DMS153 (cell line): ENCODE measurements at regions not wholly inside any gene's neighbourhood (a gene's known extent, or its start where the extent isn't known, plus 50 kb on each side); places are given as distances from the start of the nearest gene placed in this dataset.
A peak's percentile ranks its signal among the peaks of the same experiment; 100 is the strongest.

Experiments
- DNase-seq: peaks from one replicate; lab custom pipeline; 2025; lab: John Stamatoyannopoulos, UW

DNA sequence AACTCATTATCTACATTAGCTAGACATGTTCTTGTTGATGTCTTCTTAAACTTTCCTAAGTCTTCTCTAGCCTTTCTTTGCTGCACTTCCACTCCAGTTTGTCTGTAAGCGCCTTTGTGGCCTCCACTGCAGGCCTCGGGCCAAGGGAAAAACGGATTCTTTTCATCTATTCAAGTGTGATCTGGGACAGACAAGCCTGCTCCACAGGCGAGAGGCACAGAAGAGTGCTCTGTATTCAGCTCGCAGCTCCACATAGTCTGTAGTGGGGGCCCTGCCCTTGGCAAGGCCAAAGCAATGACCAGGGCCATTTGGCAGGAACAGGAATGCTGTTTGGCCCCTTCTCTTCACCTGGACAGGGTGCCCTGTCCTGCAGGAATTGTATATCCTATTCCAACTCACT lies 84.1 kb upstream of the BARX2 start:
- no peak for DNase-seq

DNA sequence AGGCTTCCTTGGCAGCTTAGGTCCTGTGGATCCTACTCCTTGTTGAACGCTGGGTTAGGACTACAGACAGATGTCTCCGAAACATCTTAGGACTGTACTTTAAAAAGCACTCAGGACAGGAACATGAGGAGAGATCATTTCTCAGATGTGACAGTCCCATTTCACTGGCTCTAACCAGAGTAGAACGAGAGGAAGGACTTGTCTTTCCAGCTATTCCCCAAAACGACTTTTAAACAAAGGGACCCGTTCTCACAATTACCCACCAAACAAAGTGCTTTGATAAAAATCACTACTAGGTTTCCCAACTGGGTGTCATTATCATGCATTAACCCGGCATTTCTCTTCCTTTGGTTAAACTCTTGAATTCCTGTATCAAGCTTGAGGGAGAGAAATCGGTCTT lies 84.7 kb upstream of the BARX2 start:
- DNase-seq = no peak

DNA sequence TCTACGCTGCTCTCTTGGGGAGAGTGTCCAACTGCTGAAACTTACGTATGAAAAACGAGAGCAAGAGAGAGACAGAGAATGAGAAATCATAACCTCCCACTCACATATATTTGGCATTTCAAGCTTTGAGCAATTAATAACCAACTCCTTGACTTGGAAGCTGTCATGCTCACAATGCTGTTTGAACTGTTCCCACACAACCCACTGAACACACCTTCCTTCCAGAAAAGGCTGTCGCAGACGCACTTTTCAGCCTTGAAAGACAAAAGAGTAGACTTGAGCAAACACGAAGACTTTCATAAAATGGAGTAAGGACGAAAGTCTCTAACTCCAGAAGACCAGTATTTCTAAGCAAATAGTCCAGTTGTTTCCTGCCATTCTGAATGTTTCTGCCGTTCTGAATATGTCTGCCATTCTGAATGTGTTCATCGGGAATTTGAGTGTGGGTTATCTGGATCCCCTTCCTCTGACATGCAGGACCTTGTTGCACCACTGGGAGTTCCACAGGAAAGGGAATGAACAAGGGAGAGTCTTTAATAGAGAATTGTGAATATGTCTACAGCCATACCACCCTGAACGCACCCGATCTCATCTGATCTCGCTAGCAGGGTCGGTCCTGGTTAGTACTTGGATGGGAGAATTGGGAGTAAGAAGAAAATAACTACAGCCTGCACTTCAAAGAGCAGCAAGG lies 86.2 kb upstream of the BARX2 start:
- DNase-seq = no peak

DNA sequence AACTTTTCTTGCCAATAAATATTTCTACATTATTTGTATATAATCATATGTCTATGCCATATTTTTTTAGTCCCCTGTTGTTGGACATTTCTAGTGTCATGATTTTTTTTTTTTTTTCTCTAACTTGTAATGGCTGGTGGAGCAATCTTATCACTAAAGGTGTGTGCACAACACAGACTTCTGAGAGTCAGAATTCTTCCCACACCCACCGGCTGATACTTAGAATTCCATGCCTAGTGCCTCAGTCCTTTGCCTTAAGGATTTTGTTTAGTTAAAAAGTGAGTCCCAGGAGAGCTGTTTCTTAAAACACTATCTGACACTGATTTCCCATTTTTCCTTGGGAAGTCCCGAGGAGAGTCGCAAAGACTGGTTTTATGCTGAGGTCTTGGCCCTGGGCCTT lies 87.7 kb upstream of the BARX2 start:
- DNase-seq = no peak

DNA sequence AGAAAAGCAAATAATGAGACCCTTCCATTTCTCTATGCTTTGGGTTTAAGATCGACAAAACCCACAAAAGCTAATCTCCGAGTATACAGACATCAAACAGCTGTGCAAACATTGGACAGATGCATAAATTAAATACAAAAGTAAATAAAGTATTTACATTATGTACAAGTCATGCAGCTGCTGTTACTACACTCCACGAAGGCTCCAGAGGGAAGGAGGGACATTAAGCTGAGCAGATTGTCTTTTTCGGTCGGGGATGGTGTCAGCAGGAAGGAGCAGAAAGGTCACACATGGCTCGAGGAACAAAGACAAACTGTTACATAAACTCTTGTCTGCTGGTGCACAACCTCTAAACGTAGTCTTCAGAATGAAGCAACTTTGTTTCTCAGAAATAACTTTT lies 88.8 kb upstream of the BARX2 start:
- DNase-seq = peak; percentile 88

DNA sequence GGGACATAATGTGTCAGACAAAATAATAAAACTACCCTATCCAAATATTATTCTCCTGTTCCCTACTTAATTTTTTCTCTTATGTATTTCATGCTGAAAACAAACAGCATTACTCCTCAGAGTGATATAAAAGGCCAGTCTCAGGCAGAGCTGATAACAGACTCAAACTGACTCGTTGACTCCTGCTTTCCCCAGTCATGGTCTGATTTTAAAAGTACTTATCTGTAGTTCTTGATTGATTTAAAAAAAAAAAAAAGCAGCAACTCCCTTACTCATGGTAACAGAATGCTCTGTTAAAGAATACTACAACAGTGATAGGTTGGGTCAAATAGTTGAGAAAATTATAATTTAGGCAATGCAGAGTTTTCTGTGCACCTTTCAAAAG lies 90.3 kb upstream of the BARX2 start:
- no peak for DNase-seq

DNA sequence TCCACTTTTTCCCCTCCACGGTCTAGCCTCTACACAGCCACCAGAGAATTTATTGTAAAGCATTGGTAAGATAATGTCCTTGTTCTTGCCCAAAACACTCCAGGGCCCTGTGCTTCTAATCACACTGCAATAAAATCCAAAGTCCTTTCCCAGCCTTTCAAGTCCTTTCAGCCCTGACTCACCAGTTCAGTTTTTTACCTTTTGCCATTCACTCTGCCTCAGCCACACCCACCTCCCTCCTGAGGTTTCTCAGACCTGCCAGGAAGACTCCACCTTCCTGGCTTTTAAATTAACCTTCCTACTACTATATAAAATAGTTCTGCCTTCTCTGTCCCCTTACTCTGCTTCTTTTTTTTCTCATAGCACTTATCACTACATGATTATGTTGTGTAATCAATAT lies 91.0 kb upstream of the ARHGAP32 start:
- peak; percentile 12 for DNase-seq

DNA sequence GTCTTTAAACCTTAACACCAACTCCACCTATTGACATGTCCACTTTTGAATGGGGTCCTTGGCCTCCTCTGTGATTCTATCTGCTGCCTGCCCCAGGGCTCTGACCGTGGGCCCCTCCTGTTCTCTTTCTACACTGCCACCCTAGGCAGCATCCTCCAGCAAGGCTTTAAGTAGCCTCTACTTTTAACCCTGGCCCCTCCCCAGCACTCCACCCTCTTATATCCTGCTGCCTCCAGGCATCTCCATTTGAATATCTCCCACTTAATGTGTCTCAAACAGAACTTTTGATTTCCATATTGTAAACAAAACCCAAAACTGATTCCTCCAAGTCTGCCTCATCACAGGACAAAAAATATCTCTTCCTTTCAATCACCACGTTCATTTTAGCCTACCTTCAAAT lies 90.5 kb upstream of the ARHGAP32 start:
- DNase-seq = no peak

DNA sequence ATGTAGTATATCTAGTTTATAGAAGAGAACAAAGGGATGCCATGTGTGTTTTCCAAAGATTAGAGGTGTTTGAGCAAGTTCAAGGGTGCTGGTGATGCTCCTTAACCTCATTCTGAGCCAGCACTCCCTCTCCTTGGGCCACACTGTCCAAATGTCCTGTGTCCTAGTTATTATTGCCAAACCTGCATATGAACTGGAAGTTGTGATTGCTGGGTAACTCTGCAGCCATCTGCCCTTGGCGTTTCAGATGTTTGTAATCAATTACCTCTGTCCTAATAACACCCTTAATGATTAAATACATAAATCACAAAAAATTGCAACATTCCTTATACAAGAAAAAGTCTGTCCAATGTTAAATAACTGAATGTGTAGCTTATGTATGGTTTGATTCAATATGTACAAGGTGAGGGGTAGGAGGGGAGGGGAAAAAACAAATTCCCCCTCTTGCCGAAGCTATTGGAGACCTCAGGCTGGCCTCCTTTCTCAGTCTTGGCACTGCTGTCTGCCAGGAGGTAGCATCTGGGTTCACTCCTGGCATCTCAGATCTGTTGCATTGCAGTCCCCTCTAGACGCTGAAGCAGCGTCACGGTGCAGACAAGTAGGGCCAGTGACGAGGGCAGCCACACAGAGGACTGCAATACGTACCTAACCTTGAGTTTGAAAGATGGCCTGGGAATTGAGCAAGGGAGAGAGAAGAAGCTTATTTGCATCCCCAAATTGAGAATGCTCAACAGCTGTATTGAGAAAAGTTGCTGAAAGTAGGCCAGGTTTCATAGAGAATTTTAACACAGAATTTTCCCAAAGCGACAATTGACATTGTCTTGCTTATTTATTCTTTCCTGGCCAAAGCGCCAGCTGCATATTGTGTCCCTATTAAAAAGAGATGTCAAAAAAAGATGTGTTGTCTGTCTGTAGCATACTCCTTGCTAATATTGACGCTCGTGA lies 89.6 kb upstream of the ARHGAP32 start:
- DNase-seq = no peak

DNA sequence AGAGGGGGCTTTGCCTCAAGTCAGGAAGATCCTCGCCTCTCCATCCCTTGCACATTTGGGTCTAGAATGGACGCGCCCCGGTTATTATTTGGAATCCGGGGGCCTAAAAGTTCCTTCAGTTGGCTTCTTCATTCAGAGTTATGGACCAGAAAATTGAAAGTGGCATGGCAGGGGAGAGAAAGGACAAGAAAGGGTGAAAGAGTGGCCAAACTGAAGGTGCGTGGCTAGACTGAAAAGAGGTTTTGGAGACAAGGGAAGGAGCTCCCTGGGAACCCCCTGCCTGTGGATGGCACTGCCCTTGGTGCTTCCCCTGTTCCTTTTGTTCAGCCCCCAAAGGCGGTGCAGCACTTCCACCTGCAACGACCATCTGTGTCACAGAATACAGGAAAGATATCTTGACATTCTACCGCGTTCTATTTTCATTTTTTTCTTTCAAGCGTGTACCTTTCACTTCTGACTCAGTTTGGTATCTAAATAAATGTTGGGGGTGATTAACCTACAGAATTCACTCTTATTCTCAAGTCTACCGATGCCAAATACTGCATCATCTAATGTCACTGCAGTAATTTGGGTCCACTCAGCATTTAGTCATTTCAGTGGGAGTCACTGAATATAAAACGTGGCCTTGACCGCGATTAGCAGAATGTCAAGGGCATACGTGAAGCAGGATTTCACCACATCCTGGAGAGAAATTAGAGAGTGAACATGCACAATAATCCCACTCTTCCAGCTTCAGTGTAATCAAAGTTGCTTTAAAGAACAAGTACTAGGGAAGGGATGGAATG lies 88.1 kb upstream of the ARHGAP32 start:
- DNase-seq = no peak

DNA sequence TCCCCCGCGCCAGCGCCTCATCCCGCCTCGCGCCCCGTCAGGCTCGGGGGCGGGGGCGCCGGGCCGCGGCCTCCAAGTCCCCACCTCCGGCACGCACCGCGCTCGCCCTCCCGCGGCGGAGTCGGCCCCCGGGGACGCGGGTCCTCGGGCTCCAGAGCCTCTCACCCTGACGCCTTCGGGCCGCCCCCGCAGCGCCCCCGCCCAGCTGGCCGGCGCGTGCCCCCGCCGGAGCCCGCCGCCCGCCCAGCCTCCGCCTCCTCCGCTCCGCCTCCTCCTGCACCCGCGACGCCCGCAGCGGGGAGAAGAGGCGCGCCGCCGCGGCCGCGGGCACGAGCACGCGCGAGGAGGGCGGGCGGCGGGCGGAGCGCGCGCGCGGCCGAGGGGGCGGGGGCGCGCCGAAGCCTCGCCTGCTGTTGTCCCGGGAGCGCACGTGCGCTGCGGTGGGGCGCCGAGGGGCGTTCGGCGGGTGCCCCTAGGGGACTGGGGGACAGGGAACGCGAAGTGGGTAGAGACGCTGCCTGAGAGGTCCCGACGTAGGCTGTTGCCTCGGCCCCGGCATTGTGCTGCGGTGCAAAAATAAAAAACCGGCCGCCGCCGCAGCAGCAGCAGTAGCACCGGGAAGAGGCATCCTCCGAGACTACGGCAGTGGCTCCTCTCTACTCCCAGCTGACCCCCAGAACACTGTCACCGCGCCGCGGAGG lies 87.4 kb upstream of the ARHGAP32 start:
- peak; percentile 52 for DNase-seq

DNA sequence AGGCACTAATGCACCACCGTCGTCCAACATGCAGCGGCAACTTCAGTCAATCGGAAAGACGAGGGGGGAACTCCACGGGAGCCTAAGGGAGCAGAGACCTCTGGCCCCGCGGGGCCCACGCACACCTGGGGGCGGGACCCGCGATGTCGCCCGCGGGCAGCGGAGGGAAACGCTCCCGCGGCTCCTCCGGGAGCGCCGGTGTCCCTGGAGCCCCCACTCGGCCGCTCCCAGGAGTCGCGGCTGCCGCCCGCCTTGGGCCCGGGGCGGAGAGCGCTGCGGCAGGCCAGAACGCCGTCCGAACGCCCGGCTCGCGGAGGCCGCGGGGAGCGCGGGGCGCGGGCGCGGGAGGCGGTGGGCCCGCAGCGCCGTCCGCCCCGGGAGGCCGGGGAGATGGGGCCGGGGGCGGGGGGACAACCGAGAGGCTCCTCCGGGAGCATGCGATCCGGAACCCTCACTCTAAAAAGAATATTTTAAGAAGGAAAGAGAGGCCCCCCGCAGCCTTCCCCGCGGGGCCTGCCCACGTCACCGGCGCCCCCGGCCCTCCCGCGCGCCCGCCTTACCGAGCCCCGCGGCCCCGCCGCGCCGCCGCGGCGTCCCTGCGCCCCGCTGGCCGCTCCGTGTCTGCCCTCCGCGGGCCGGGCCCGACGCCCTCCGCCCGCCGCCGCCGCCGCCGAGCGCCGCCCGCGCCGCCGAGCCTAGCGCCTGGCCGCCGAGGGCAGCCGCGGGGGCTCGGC lies 86.6 kb upstream of the ARHGAP32 start:
- no peak for DNase-seq

DNA sequence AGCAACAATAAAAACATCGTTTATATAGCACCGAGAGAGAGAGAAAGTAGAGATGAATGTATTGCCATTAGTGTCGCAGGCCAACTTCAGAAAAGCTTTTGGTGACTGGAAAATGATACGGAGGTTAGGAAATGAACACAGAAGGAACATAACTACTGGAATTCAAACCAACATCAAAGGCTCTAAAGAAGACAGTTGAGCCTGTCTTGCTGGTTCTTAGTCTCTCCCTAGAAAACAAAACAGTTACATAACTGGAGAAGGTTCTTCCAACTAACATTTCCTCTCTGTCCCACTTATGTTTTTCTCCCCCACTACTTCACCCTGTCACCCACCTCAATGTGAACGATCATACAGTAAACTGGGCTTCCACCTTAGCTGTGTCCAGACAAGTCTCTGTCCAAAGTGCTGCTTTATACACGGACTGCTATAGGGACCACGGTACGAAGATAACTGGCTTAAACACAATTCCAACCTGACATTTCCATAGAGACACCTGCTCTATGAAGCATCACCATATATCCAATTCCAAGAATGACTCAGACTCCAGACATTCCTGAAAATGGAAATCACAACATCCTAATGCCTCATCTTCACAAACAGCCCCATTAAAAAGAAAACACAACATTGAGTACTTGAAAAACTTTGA lies 85.2 kb upstream of the ARHGAP32 start:
- no peak for DNase-seq

DNA sequence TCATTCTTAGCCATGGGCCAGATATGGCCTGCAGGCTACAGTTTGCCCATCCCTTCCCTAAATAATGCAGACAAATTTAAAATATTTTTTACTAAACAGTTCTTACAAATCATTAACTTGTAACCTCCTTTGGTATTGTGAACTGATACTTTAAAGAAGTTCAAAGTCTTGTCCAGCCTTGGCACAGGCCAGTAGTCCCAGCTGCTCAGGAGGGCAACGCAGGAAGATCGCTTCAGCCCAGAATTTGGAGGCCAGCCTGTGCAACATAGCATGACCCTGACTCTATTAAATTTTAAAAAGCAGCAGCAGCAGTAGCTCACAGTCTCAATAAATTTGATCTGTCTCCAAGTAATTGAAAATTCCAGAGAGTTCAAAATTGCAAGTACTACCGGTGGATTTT lies 83.7 kb upstream of the ARHGAP32 start:
- DNase-seq = no peak

DNA sequence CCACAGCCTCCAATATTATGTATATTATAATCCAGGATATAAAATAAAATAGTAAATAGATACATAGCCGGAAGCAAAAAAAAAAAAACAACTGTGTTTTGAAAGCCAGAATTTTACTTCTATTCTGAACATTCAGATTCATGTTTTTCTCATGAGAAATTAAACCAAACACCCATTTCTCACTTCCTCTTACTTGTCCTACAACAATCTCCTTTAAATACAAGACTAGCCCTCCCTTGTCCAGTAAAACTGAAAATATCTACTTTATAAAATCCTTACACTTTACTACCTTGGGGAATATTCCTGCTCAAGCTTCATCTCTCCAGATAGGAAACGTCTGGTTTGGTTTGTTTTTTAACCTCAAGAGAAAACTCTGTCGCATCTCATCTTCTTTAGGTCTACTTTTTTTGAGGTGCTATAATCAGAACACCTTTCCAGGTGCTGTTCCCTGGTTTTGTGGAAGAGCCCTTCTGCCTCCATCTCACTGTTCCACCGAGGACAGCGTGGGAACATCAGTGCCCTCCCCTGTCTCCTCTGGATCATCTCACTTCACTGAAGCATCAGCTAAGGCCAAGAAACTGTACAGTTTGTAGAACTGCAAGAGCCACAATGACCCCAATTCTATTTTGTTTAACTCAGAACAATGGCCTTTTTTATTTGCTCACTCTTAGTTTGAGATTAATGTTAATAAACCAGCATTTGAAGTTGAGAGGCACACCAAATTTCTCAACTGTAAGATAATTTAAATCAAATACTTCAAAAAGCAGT lies 82.0 kb upstream of the ARHGAP32 start:
- no peak for DNase-seq

DNA sequence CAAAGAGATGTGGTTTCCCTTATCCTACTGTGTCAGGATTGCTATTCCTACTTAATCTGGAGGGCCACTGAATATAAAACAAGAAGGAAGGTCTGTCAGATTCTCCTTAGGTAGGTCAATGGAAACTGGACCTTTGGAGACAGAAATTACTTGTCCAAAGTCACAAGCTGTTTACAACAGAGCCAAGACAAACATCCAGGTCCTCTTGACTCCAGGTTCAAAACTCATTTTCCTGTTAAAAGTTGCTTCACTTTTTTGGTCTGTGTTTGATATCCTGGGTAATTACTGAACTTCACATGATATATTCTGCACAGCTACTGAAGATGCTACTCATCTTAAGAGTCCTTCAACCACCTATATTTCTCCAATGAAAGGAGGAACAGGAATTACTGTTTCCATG lies 81.2 kb upstream of the ARHGAP32 start:
- DNase-seq = no peak

DNA sequence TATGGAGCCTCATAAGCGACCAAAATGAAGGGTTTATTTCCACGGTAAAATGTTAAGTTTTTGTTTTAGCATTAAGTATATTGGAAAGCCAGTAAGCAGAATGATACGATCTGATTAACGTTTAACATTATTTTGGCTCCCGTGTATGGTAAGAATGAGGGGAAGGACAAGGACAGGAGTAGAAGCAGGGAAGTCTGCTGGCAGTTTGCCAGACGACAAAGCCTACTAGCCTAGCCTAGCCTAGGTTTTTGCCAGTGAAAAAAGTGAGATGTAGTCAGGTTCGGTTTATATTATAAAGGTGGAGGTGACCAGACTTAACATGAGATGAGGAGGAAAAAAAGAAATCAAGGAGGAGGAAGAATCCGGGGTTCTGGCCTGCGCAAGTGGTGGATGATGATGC lies 78.9 kb upstream of the ARHGAP32 start:
- no peak for DNase-seq

DNA sequence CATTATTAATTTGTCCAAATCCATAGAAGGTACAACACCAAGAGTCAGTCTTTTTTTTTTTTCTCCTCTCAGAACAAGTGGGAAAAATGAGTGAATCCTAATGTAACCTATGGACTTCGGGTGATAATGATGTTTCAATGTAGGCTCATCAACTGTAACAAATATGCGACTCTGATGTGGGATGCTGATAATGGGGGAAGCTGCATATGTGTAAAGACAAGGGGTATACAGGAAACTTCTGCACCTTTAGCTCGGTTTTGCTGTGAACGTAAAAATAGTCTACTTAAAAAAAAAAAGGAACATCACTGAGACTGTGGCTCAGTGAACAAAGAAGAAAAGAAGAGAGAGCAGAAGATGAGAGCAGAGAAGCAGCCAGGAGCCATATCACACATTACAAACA lies 78.3 kb upstream of the ARHGAP32 start:
- DNase-seq = no peak

DNA sequence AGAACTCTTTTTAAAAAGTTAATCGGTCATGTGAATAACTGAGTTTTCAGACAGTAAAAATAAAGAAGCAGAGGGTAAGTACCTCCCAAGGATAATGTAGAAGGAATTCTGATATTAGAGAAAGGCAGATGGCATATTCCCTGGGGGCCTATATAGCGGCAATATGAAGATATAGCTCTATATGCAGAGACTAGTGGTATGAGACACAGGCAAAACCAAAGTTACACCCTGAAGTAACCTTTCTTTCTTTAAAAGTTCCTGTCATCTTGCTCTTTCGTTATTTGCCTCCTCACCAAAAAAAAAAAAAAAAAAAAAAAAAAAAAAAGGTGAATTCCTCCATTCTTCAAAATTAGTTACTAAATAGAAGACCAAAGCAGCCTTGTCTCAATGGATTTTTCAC lies 76.2 kb upstream of the ARHGAP32 start:
- DNase-seq = no peak

DNA sequence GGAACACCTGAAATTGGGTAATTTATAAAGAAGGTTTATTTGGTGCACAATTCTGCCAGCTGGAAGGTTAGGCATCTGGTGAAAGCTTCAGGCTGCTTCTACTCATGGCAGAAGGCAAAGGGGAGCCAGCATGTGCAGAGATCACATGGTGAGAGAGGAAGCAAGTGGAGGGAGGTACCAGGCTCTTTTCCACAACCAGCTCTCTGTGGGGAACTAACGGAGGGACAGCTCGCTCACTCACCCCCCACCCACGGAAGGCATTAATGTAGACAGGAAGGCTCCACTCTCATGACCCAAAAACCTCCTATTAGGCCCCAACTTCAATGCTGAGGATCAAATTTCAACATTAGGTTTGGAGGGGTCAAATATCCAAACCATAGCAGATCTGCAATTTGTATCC lies 75.6 kb upstream of the ARHGAP32 start:
- no peak for DNase-seq
